Retina (tissue), 1 donor: ENCODE measurements at regions not wholly inside any gene's neighbourhood (a gene's known extent, or its start where the extent isn't known, plus 50 kb on each side); places are given as distances from the start of the nearest gene placed in this dataset.

Experiments used
- DNase-seq: peaks from one replicate; pipeline ENCODE4 v3.0.0-alpha.2; 2016

- no peak for DNase-seq
Measured at GRCh38 chr1:14106679-14107313, 406.8 kb downstream of the PRDM2 start.

- DNase-seq, result no peak
Measured at GRCh38 chr1:14108356-14109275, 408.6 kb downstream of the PRDM2 start.

GRCh38 chr1:14109276-14109635 lies 409.3 kb downstream of the PRDM2 start:
- DNase-seq, result no peak

GRCh38 chr1:14110040-14110439 lies 410.1 kb downstream of the PRDM2 start:
- DNase-seq, result no peak

- no peak for DNase-seq
Measured at GRCh38 chr1:14111121-14111520, 411.1 kb downstream of the PRDM2 start.

GRCh38 chr1:14112613-14113012 lies 412.6 kb downstream of the PRDM2 start:
- no peak for DNase-seq

- DNase-seq, result no peak
Measured at GRCh38 chr1:14113271-14113670, 413.3 kb downstream of the PRDM2 start.

GRCh38 chr1:14113841-14114567 lies 414.0 kb downstream of the PRDM2 start:
- DNase-seq, result peak; percentile 79

- DNase-seq, result no peak
Measured at GRCh38 chr1:14115976-14116375, 416.0 kb downstream of the PRDM2 start.

GRCh38 chr1:14117700-14118099 lies 417.7 kb downstream of the PRDM2 start:
- no peak for DNase-seq

GRCh38 chr1:14118691-14119485 lies 418.9 kb downstream of the PRDM2 start:
- no peak for DNase-seq

GRCh38 chr1:14120895-14121294 lies 420.9 kb downstream of the PRDM2 start:
- DNase-seq, result no peak

GRCh38 chr1:14128096-14128495 lies 428.1 kb downstream of the PRDM2 start:
- no peak for DNase-seq

GRCh38 chr1:14129009-14129408 lies 429.0 kb downstream of the PRDM2 start:
- no peak for DNase-seq

GRCh38 chr1:14135070-14135469 lies 435.1 kb downstream of the PRDM2 start:
- DNase-seq, result no peak

- DNase-seq, result no peak
Measured at GRCh38 chr1:14136152-14136763, 436.3 kb downstream of the PRDM2 start.

GRCh38 chr1:14136881-14137280 lies 436.9 kb downstream of the PRDM2 start:
- no peak for DNase-seq

GRCh38 chr1:14137411-14138134 lies 437.6 kb downstream of the PRDM2 start:
- DNase-seq, result no peak

- no peak for DNase-seq
Measured at GRCh38 chr1:14138135-14138506, 438.1 kb downstream of the PRDM2 start.

GRCh38 chr1:14138687-14139086 lies 438.7 kb downstream of the PRDM2 start:
- no peak for DNase-seq

GRCh38 chr1:14140831-14141401 lies 440.9 kb downstream of the PRDM2 start:
- DNase-seq, result no peak
